ENCODE measurements at regions not wholly inside any gene's neighbourhood (a gene's known extent, or its start where the extent isn't known, plus 50 kb on each side); places are given as distances from the start of the nearest gene placed in this dataset.

GRCh38 chr4:155037031-155037430, 171.4 kb upstream of the NPY2R start:
- TF ChIP-seq CTCF (IDR thresholded peaks at IDR 0.05; ENCODE audit: insufficient read depth, low read length) (no peak), POLR2AphosphoS5 (IDR thresholded peaks at IDR 0.05; ENCODE audit: low read depth) (no peak), GABPA (IDR thresholded peaks at IDR 0.05; ENCODE audit: low read depth) (no peak), SPI1 (IDR thresholded peaks at IDR 0.05; ENCODE audit: borderline replicate concordance, low read depth) (no peak)
- TF ChIP-seq, protein P1, sequence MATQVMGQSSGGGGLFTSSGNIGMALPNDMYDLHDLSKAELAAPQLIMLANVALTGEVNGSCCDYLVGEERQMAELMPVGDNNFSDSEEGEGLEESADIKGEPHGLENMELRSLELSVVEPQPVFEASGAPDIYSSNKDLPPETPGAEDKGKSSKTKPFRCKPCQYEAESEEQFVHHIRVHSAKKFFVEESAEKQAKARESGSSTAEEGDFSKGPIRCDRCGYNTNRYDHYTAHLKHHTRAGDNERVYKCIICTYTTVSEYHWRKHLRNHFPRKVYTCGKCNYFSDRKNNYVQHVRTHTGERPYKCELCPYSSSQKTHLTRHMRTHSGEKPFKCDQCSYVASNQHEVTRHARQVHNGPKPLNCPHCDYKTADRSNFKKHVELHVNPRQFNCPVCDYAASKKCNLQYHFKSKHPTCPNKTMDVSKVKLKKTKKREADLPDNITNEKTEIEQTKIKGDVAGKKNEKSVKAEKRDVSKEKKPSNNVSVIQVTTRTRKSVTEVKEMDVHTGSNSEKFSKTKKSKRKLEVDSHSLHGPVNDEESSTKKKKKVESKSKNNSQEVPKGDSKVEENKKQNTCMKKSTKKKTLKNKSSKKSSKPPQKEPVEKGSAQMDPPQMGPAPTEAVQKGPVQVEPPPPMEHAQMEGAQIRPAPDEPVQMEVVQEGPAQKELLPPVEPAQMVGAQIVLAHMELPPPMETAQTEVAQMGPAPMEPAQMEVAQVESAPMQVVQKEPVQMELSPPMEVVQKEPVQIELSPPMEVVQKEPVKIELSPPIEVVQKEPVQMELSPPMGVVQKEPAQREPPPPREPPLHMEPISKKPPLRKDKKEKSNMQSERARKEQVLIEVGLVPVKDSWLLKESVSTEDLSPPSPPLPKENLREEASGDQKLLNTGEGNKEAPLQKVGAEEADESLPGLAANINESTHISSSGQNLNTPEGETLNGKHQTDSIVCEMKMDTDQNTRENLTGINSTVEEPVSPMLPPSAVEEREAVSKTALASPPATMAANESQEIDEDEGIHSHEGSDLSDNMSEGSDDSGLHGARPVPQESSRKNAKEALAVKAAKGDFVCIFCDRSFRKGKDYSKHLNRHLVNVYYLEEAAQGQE (IDR thresholded peaks at IDR 0.05; ENCODE audit: insufficient replicate concordance, low read depth), result no peak
